GM20000 (cell line): ENCODE measurements at regions not wholly inside any gene's neighbourhood (a gene's known extent, or its start where the extent isn't known, plus 50 kb on each side); places are given as distances from the start of the nearest gene placed in this dataset.
"Not testable (repeated sequence)": the region's sequence is repeated elsewhere in the genome, so short reads cannot be mapped to it uniquely, and the experiment has no call there.

Experiments used
- DNase-seq: peaks from one replicate; pipeline ENCODE4 v3.0.0; 2012; ENCODE audit warnings: low spot score
- TF ChIP-seq, protein P1 (sequence below): IDR thresholded peaks from 2 replicates; pipeline ENCODE4 v1.5.1; 2012; ENCODE audit warnings: mild to moderate bottlenecking, control low read depth; ENCODE audit errors: extremely low read depth, missing control alignments

- not testable (repeated sequence) for DNase-seq
These were observed 151.3 kb downstream of the LAT start for GRCh38 chr16:29136046-29136696.

DNA sequence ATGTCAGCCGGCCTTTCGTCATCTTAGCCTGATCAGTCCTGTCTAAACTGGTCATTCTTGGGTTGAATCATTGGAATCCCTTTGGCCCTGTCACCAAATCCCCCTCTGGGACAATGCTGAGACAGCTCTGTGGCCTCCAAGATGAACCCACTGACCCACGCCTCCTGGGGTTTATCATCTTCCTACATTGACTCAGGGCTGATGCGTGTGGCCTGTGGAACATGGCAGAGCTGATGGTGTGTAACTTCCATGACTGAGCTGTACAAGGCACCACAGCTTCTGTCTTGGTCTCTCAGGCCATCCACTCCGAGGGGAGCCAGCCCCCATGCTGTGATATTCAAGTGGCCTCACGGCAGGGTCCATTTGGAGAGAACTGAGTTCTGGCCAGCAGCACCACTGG lies 150.2 kb downstream of the LAT start:
- not testable (repeated sequence) for DNase-seq

- not testable (repeated sequence) for DNase-seq
These were observed 149.0 kb downstream of the LAT start for GRCh38 chr16:29133681-29134430.

DNA sequence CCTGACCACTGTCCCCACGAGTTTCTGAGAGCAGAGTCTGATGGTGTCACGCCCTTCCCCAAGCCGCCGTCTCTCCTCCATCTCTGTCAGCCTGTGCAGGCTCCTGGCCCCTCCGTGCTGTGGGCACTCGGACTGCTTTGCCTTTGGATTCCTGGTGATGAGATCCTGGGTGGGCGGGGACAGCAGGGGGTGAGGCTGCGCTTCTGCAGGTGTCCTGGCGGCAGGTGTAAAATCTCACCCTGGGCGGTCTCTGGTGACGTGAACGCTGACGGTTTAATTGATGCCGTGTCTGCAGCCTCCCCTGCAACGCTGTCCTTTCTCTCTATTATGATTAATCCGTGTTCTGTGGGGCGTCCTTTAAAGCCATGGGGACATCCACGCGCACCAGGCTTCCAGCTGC lies 148.0 kb downstream of the LAT start:
- not testable (repeated sequence) for DNase-seq

DNA sequence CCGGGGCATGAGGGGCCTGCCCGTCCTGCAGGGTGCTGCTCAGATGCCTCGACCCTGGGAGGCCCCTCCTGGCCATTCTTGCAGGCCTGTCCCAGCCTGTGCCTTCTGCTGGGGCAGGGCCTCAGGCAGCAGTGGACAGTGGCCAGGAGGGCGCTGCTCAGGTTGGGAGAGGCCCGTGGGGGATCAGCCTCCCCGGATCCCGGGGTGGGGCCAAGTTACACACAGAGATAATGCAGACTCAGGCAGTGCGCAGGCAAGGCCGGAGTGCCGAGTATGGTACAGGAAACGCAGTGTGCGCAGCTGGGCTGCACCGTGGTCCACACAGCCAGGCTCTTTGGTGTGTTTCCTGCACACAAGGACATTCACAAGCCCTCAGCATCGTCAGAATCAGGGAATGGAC lies 147.6 kb downstream of the LAT start:
- DNase-seq: not testable (repeated sequence)

DNA sequence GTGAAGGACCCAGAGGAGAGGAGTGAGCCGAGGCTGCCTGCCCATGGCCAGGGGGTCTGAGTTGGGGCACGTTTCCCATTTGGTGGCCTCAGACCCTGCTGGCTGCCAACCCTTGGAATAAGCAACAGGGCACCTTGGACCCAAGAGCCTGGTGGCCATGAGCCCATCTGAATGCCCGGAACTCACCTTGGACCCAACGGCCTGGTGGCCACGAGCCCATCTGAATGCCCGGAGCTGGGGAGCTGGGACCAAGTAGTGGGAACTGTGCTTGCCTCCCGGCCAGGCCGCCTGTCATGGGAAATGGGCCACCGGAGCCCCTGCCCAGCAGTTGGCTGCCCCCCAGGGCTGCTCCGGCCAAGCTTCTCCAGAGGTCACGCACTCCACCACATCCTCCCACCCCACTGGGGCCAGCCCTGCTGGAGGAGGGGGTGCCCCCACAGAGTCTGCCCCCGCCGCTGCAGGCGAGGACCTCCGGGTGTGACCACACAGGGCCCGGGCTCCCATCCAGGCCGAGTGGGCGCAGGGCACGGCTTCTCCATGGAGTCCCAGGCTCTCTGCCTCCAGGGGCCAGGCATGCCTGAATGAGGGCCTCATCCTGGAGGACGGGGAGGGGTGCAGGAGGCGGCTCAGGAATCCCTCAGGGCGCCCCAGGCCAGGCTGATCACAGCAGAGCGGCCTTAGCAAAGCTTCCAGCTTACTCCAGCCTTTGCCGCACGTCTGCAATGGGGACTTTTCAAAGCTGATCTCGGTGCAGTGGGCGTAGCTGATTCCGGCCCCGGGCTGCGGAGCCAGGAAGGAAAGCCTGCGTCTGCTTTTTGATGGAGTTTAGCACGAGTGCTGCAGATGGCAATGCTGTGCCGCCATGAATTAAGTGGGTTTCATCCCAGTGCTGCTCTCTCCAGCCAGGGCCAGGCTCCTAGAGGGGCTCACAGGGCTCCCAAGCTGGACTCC lies 146.3 kb downstream of the LAT start:
- not testable (repeated sequence) for DNase-seq

DNA sequence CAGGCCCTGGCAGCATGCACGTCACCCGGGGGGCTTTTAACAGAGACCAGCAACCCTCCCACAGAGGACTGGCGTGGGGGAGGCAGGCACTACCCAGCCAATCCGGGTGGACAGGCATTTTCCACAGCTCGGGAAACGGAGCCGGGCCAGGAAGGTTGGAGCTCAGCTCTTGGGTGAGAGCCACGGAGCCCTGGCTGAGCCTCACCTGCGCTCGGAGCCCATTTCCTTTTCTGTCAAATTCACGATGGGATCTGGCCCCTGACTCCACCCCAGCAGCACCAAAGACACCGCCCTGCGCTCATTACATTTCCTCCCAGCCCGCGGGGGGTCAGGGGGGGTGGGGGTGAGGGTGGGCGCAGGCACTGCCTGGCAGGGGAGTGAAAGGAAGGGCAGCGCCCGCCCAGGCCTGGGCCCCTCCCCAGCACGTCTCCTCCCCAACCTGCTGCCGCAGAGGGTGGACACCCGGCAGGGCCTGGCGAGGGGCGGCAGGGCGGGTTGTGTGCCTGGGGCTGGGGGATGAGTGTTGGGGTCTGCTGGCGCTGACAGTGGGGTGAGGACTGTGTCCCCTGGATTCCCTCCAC lies 145.4 kb downstream of the LAT start:
- DNase-seq: not testable (repeated sequence)

DNA sequence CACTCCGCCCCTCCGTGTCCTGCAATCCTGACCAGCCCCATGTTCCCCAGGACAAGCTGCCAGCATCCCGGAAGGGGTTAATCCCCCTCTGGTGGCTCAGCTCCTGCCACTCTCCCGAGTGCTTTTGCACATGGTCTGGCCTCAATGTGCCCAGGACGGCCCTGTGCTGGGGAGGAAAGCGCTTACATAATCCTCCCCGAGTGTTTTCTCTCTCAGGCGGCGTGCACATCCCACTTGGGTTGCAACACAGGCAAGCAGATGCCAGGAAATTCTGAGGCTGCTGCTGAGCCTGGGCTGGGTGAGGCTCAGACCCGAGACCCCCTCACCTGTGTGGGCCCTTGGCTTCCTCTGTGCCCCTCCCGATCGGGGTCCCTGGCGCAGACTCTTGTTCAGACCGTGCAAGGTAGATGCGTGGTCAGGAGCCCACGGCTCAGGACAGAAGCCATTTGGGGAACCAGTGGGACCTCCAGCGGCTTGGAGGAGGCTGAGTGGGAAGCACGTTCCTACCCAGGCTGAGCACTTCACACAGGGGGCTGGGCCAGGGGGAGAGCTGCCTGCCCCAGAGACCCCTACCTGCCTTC lies 144.7 kb downstream of the LAT start:
- DNase-seq: not testable (repeated sequence)

- DNase-seq: not testable (repeated sequence)
These were observed 144.0 kb downstream of the LAT start for GRCh38 chr16:29128732-29129457.

DNA sequence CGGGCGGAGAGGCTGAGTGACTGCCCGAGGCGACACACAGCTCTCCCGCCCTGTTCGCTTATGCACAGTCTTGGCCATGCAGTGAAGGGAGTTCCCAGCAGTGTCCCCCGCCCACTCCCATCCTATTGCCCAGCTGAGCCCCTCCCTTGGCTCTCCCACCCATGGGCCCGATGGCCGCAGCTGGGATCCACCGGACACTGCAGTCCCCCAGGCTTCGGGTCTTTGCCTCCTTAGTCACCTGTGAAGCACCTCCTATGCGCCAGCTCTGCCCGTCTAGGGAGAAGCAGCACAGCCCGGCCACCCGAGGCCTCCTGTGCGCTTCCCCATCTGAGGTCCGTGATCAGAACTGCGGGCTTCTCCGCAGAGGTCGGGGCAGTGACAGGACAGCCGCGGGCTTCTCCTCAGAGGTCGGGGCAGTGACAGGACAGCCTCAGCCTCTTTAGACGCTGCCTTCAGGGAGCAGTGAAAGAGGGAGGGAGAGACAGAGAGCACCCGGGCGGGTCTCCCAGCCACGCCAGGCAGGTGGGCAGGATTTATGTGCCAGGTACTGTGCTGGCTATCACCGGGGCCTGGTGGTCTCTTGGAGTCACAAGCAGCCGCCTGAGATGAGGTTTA lies 143.1 kb downstream of the LAT start:
- not testable (repeated sequence) for DNase-seq

DNA sequence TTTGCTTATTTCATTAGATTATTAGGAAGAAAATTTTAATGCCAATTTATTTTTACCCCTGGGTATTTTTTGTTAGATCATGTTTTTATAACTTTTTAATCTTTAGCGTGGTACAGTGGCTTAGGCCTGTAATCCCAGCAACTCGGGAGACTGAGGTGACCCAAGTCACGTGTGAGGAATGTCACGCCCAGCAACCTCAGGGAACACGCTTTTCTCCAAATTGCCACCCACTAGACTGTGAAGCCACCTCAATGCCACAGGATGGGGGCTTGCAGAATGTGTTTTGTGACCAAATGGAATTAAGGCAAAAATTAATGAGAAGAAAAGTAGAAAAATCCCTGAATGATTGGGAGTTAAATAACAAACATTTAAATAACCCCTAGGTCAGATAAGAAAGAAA lies 141.8 kb downstream of the LAT start:
- TF ChIP-seq, protein P1, sequence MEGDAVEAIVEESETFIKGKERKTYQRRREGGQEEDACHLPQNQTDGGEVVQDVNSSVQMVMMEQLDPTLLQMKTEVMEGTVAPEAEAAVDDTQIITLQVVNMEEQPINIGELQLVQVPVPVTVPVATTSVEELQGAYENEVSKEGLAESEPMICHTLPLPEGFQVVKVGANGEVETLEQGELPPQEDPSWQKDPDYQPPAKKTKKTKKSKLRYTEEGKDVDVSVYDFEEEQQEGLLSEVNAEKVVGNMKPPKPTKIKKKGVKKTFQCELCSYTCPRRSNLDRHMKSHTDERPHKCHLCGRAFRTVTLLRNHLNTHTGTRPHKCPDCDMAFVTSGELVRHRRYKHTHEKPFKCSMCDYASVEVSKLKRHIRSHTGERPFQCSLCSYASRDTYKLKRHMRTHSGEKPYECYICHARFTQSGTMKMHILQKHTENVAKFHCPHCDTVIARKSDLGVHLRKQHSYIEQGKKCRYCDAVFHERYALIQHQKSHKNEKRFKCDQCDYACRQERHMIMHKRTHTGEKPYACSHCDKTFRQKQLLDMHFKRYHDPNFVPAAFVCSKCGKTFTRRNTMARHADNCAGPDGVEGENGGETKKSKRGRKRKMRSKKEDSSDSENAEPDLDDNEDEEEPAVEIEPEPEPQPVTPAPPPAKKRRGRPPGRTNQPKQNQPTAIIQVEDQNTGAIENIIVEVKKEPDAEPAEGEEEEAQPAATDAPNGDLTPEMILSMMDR: no peak
- DNase-seq: no peak

DNA sequence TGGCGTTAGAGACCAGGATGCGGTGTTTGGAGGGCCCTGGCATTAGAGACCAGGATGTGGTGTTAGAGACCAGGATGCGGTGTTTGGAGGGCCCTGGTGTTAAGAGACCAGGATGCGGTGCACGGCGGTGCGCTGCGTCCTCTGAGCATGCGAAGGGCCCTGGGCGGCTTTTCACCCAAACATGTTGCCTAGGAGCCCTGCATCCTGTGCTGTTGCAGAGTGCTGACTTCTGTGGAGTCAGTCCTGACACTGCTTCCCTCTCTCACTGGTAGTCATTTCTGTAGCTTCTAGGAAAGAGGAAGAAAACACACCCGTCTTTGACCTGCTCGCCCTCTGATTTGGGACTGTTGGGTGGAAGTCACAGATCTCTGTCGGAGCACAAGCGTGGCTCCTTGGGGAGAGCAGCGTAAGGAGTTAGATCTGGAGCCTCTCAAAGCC lies 141.2 kb downstream of the LAT start:
- no peak for DNase-seq

More for the DNA sequence above, 141.2 kb downstream of the LAT start:
- TF ChIP-seq, protein P1: no peak
